WTC11 (cell line): ENCODE measurements at regions not wholly inside any gene's neighbourhood (a gene's known extent, or its start where the extent isn't known, plus 50 kb on each side); places are given as distances from the start of the nearest gene placed in this dataset.
A peak's percentile ranks its signal among the peaks of the same experiment; 100 is the strongest.

Experiments used
- ATAC-seq: fragments of 200-7000 bp; cut with Tn5 transposase; 2 replicates; pipeline ENCODE4 v1.10.0; 2021; ENCODE audit warnings: mild to moderate bottlenecking, moderate library complexity
- CTCF ChIA-PET: fragments of 300-600 bp; sonication (Branson Sonifier 250); formaldehyde crosslinking; loops from one replicate; lab custom pipeline; 2021; ENCODE audit warnings: antibody characterized with exemption; lab: Charles Lee
- POLR2A ChIA-PET: fragments of 350-600 bp; sonication (Branson Sonifier 250); formaldehyde crosslinking; loops from one replicate; lab custom pipeline; 2021; ENCODE audit warnings: antibody characterized with exemption; lab: Charles Lee
- DNase-seq: peaks from one replicate; pipeline ENCODE4 v3.0.0; 2021; ENCODE audit warnings: low spot score
- H3K27ac Mint-ChIP-seq: 2 replicates; pipeline ENCODE4 v1.8.0; 2021; ENCODE audit warnings: mixed read lengths
- H3K27me3 Mint-ChIP-seq: 2 replicates; pipeline ENCODE4 v1.8.0; 2021; ENCODE audit warnings: low read depth, mild to moderate bottlenecking, moderate library complexity, mixed read lengths
- H3K36me3 Mint-ChIP-seq: 2 replicates; pipeline ENCODE4 v1.8.0; 2021; ENCODE audit warnings: mixed read lengths
- H3K4me1 Mint-ChIP-seq: 2 replicates; pipeline ENCODE4 v1.8.0; 2022; ENCODE audit warnings: mixed read lengths
- H3K4me3 Mint-ChIP-seq: 2 replicates; pipeline ENCODE4 v1.8.0; 2021; ENCODE audit warnings: mild to moderate bottlenecking, moderate library complexity, mixed read lengths
- H3K9me3 Mint-ChIP-seq: 2 replicates; pipeline ENCODE4 v1.8.0; 2021; ENCODE audit warnings: mixed read lengths
- ATF1 ChIP-seq: sonication (generic); formaldehyde crosslinking; IDR thresholded peaks from 2 replicates; pipeline ENCODE4 v1.8.1; 2023; ENCODE audit warnings: mild to moderate bottlenecking, moderate library complexity, missing genetic modification reagents
- KAT7 ChIP-seq: sonication (generic); formaldehyde crosslinking; IDR thresholded peaks from 2 replicates; pipeline ENCODE4 v1.8.1; 2023; ENCODE audit warnings: missing genetic modification reagents, mild to moderate bottlenecking, borderline replicate concordance
- NFE2L1 ChIP-seq: sonication (generic); formaldehyde crosslinking; IDR thresholded peaks from 2 replicates; pipeline ENCODE4 v1.8.1; 2023; ENCODE audit warnings: missing genetic modification reagents
- RELA ChIP-seq: sonication (generic); formaldehyde crosslinking; IDR thresholded peaks from 2 replicates; pipeline ENCODE4 v1.8.1; 2022; ENCODE audit warnings: missing genetic modification reagents, mild to moderate bottlenecking, borderline replicate concordance
- SOX15 ChIP-seq: fragments of 250-450 bp; sonication (Bioruptor Pico); IDR thresholded peaks from 2 replicates; pipeline ENCODE4 v1.9.0; 2021; ENCODE audit warnings: mild to moderate bottlenecking
- TCF7 ChIP-seq: sonication (generic); formaldehyde crosslinking; IDR thresholded peaks from 2 replicates; pipeline ENCODE4 v1.8.0; 2022; ENCODE audit warnings: mild to moderate bottlenecking, low read depth, missing genetic modification reagents, moderate library complexity
- USF2 ChIP-seq: sonication (generic); formaldehyde crosslinking; IDR thresholded peaks from 2 replicates; pipeline ENCODE4 v1.8.1; 2023; ENCODE audit warnings: mild to moderate bottlenecking, missing genetic modification reagents, moderate library complexity
- ZBTB21 ChIP-seq: sonication (generic); formaldehyde crosslinking; IDR thresholded peaks from 2 replicates; pipeline ENCODE4 v1.8.1; 2023; ENCODE audit warnings: mild to moderate bottlenecking, missing genetic modification reagents, borderline replicate concordance
- TF ChIP-seq, protein P1 (sequence below): fragments of 250-450 bp; sonication (Bioruptor Pico); conservative IDR thresholded peaks from 2 replicates; pipeline ENCODE4 v1.9.0; 2021; ENCODE audit warnings: mild to moderate bottlenecking
- TF ChIP-seq, protein P2 (sequence below): sonication (generic); formaldehyde crosslinking; IDR thresholded peaks from 2 replicates; pipeline ENCODE4 v1.8.0; 2023; ENCODE audit warnings: missing genetic modification reagents
- TF ChIP-seq, protein P3 (sequence below): sonication (generic); formaldehyde crosslinking; IDR thresholded peaks from 2 replicates; pipeline ENCODE4 v1.8.1; 2023; ENCODE audit warnings: mild to moderate bottlenecking, missing genetic modification reagents
- TF ChIP-seq, protein P4 (sequence below): fragments of 200-600 bp; IDR thresholded peaks from 2 replicates; pipeline ENCODE4 v1.8.0; 2022; ENCODE audit warnings: antibody characterized with exemption

DNA sequence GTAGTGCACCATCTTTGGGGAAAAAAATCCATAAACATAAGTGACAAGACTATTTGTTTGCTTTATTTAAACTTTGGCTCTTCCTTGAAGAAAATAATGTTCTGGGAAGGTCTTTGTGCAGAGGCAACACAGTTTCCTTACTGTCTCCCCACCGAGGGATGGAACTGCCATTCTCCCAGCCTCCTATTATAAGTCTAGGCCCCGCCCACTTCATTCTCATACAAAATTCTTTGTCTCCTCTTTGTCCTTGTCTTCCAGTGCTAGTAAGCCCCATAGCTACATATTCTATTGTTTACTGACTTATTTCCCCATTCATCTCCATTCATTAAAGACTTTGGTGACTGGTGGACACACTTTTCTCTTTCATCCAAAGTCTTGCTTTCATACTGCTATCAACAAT is 316.5 kb upstream of the ROBO2 start (continued):
- TF ChIP-seq, protein P1, sequence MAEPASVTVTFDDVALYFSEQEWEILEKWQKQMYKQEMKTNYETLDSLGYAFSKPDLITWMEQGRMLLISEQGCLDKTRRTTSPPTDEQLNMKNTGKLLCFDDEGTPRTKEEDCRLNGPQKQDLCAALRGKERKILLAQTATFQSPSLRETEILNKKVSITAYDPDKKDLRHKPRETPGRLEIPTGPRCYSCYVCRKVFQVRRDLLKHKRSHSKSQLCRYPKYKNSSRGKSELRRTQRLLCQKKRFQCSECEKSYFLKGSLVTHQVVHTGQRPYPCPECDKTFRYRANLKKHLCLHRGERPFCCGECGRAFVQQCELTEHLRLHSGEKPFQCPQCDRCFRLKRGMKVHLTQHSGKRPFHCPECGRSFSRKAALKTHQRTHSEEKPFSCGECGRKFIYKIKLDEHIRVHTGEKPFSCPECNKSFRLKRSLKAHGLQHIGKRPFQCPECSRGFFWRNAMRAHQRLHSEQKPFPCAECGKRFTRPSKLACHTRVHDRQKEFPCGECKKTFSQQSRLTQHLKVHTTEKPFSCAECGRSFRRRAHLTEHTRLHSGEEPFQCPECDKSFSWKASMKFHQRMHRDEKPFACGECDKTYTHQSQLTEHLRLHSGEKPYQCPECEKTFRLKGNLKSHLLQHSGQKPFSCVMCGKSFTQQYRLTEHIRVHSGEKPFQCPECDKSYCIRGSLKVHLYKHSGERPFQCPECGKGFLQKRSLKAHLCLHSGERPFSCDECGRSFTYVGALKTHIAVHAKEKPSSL: no peak
- TF ChIP-seq KAT7 (CRISPR knock-in tag) (no peak), RELA (no peak), ZBTB21 (CRISPR knock-in tag) (no peak), SOX15 (CRISPR knock-in tag) (no peak)
- TF ChIP-seq, protein P2, sequence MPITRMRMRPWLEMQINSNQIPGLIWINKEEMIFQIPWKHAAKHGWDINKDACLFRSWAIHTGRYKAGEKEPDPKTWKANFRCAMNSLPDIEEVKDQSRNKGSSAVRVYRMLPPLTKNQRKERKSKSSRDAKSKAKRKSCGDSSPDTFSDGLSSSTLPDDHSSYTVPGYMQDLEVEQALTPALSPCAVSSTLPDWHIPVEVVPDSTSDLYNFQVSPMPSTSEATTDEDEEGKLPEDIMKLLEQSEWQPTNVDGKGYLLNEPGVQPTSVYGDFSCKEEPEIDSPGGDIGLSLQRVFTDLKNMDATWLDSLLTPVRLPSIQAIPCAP: no peak
- TF ChIP-seq, protein P3, sequence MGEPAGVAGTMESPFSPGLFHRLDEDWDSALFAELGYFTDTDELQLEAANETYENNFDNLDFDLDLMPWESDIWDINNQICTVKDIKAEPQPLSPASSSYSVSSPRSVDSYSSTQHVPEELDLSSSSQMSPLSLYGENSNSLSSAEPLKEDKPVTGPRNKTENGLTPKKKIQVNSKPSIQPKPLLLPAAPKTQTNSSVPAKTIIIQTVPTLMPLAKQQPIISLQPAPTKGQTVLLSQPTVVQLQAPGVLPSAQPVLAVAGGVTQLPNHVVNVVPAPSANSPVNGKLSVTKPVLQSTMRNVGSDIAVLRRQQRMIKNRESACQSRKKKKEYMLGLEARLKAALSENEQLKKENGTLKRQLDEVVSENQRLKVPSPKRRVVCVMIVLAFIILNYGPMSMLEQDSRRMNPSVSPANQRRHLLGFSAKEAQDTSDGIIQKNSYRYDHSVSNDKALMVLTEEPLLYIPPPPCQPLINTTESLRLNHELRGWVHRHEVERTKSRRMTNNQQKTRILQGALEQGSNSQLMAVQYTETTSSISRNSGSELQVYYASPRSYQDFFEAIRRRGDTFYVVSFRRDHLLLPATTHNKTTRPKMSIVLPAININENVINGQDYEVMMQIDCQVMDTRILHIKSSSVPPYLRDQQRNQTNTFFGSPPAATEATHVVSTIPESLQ (CRISPR knock-in tag): no peak

GRCh38 chr3:76724075-76724474 is 315.8 kb upstream of the ROBO2 start:
- H3K36me3 Mint-ChIP-seq: no peaks in the 10 kb centered on the region
- H3K4me1 Mint-ChIP-seq: peaks cover 25% of the 10 kb centered on the region
- peaks cover 8% of the 10 kb centered on the region; the same call in 1 of the 2 replicates for H3K9me3 Mint-ChIP-seq
- ATAC-seq (no peak), DNase-seq (no peak)
- H3K4me3 Mint-ChIP-seq: no peak overlapping the region
- ChIA-PET POLR2A (interaction anchor here (1.2 kb wide), 1 partner anchor 314 kb away, joined by 3 read pairs; no protein-coding TSS in a partner anchor), CTCF (interaction anchor here (0.9 to 1.7 kb wide), 9 partner anchors 8 to 508 kb away, joined by 3 to 6 read pairs (median 4); no protein-coding TSS in a partner anchor)
- no peaks in the 10 kb centered on the region for H3K27me3 Mint-ChIP-seq
- TF ChIP-seq, protein P4, sequence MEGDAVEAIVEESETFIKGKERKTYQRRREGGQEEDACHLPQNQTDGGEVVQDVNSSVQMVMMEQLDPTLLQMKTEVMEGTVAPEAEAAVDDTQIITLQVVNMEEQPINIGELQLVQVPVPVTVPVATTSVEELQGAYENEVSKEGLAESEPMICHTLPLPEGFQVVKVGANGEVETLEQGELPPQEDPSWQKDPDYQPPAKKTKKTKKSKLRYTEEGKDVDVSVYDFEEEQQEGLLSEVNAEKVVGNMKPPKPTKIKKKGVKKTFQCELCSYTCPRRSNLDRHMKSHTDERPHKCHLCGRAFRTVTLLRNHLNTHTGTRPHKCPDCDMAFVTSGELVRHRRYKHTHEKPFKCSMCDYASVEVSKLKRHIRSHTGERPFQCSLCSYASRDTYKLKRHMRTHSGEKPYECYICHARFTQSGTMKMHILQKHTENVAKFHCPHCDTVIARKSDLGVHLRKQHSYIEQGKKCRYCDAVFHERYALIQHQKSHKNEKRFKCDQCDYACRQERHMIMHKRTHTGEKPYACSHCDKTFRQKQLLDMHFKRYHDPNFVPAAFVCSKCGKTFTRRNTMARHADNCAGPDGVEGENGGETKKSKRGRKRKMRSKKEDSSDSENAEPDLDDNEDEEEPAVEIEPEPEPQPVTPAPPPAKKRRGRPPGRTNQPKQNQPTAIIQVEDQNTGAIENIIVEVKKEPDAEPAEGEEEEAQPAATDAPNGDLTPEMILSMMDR: 0 out of 2 replicates have a peak, but pooled peaks have one; percentile 20
- no peak for TF ChIP-seq TCF7 (CRISPR knock-in tag)
- H3K27ac Mint-ChIP-seq: no peak overlapping the region

DNA sequence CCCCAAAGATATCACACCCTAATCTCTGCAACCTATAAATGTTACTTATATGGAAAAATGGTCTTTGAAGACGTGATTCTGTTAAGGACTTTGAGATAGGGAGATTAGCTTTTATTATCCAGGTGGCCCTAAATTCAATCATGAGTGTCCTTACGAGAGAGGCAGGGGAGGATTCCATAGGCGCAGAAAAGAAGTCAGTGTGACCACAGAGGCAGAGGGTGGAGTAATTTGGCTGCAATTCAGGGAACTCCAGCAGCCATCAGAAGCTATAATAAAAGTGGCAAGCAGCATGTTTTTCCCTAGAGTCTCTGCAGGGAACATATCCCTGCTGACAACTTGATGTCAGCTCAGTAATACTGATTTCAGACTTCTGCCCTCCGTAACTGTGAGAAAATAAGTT is 315.2 kb upstream of the ROBO2 start:
- POLR2A ChIA-PET: interaction anchor here (1.2 kb wide), 1 partner anchor 313 kb away, joined by 3 read pairs; no protein-coding TSS in a partner anchor

More for the DNA sequence above, 315.2 kb upstream of the ROBO2 start:
- TF ChIP-seq ZBTB21 (CRISPR knock-in tag) (no peak), NFE2L1 (CRISPR knock-in tag) (no peak), ATF1 (no peak), USF2 (no peak)
- TF ChIP-seq, protein P4: no peak
- ATAC-seq (no peak), DNase-seq (no peak)
- Mint-ChIP-seq H3K4me1 (peaks cover 25% of the 10 kb centered on the region), H3K4me3 (no peak overlapping the region), H3K9me3 (peaks cover 8% of the 10 kb centered on the region; the same call in 1 of the 2 replicates), H3K27me3 (no peaks in the 10 kb centered on the region), H3K36me3 (no peaks in the 10 kb centered on the region), H3K27ac (no peak overlapping the region)
- CTCF ChIA-PET: interaction anchor here (1.2 to 1.7 kb wide), 6 partner anchors 8 to 507 kb away, joined by 3 to 6 read pairs (median 4); no protein-coding TSS in a partner anchor
